ENCODE measurements at regions not wholly inside any gene's neighbourhood (a gene's known extent, or its start where the extent isn't known, plus 50 kb on each side); places are given as distances from the start of the nearest gene placed in this dataset.
"Not testable (repeated sequence)": the region's sequence is repeated elsewhere in the genome, so short reads cannot be mapped to it uniquely, and the experiment has no call there.

GRCh38 chr14:38973083-38973700, 129.8 kb downstream of the SEC23A start:
- no peak for DNase-seq

- no peak for DNase-seq
Measured at GRCh38 chr14:38972511-38972910, 130.5 kb downstream of the SEC23A start.

DNA sequence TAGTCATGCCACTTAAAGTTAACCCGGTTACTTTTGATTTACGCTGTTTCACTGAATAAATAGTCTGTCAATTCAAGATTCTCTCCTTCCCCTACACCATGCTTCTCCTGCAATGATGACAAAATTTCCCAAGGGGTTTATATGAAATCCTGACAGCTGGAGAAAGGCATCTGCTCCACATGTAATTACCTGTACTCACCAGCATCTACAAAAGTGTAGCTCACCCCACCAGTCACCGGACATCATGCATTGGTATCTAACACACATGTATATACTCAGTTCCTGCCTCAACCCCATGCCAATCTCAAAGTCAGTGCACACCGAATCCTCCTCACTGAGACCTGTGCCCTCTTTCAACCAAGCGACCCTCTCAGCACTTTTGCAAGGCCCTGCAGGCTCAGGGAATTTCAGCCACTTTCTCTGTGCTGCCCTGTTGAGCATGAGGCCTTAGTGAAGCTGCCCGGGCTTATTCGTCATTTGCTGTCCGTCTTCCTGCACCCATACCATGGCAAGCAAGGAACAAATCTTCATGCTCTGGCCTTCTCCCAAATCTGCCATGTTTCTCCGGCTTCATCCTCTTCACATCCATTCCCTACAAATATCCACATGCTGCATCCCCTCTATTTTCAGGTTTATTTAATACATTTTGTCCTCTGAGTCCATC, 131.6 kb downstream of the SEC23A start:
- DNase-seq, result no peak

DNA sequence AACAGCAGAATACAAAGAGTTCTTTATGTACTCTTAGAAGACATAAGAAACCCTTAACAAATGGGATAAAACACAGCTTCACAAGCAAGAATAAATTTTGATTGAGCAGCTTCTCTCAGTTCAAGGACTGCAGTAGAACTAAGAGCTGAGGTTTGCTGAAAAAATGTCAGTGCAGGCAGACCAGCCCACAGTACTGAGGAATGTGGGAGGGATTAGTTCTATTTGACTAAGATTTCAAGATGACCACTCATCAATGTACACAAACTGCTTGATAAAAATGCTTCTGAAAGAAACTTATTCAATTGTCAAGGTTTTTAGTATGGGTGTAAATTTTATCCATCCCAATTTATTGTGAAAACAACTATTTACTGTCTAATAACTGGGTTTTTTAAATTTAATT, 138.4 kb downstream of the SEC23A start:
- DNase-seq, result no peak

- DNase-seq, result no peak
Measured at GRCh38 chr14:38960946-38961531, 142.0 kb downstream of the SEC23A start.

DNA sequence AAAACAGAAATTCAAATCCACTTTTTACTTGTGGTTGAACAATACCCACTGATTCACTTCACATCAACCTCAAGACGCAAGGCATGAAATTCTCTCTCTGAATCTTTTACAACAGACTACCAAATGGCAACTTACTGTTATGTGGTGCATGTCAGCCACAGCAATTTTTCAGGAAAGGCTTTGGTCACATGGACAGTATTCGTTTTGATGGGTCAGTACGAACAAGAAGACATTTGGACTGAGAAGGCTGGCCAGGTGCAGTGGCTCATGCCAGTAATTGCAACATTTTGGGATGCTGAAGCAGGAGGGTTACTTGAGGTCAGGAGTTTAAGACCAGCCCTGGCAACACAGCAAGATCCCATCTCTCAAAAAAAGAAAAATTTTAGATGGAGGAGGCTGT, 144.0 kb downstream of the SEC23A start:
- DNase-seq, result no peak

DNA sequence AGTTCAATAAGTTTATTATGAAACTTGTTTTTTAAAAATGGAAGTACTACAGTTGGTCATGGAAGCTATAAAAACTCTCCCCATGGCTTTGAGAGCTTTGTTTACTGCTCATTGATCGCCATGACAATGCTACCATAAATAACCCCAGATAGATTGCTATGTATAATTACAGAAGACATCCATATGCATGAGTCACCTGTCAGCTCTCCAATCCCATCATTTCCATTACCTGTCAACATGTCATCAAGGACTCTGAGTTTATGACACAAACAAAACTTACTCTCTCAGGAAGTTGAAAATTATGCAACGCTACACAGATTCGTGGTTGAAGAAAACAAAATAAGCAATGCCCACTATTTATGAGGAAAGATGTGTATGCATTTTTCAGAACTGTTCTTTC, 144.4 kb downstream of the SEC23A start:
- DNase-seq, result no peak

DNA sequence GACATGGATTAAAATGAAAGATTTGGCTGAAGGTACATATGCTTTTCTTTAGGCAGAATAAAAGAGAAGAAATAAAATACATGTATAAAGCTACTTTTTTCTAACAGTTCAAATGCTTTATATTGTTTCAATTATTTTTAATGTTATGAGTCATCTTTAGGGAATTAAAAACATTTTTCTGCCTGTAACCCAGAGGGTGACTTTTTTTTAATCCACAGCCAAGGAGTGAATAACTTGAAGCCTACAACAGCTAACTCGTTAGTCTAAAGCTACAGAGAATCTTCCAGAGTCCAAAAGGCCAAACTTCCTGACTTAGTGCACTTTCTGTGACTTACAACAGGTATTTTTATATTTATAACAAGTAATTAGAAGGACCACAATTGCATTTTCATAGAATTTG, 151.6 kb downstream of the SEC23A start:
- no peak for DNase-seq

- no peak for DNase-seq
Measured at GRCh38 chr14:38950676-38951075, 152.4 kb downstream of the SEC23A start.

GRCh38 chr14:38948576-38948975, 154.5 kb downstream of the SEC23A start:
- no peak for DNase-seq

GRCh38 chr14:38948171-38948570, 154.9 kb downstream of the SEC23A start:
- no peak for DNase-seq

DNA sequence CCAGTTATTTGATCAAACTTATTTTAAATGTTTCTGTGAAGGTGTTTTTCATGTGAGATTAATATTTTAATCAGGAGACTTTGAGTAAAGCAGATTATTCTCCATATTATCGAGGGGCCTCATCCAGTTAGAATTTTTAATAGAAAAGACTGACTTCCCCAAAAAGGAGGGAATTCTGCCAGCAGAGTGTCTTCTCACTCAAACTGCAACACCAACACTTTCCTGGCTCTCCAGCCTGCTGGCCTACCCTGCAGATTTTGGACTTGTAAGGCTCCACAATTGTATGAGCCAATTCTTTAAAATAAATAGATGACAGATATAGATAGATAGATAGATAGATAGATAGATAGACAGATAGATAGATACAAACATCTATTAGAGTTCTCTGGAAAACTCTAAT, 155.7 kb downstream of the SEC23A start:
- DNase-seq, result no peak

GRCh38 chr14:38944691-38945090, 158.3 kb downstream of the SEC23A start:
- DNase-seq, result no peak

GRCh38 chr14:38941488-38941887, 161.5 kb downstream of the SEC23A start:
- DNase-seq, result no peak

- not testable (repeated sequence) for DNase-seq
Measured at GRCh38 chr14:38932653-38933000, 170.4 kb downstream of the SEC23A start.

- no peak for DNase-seq
Measured at GRCh38 chr14:38931969-38932652, 170.9 kb downstream of the SEC23A start.

GRCh38 chr14:38930898-38931297, 172.1 kb downstream of the SEC23A start:
- DNase-seq, result no peak

DNA sequence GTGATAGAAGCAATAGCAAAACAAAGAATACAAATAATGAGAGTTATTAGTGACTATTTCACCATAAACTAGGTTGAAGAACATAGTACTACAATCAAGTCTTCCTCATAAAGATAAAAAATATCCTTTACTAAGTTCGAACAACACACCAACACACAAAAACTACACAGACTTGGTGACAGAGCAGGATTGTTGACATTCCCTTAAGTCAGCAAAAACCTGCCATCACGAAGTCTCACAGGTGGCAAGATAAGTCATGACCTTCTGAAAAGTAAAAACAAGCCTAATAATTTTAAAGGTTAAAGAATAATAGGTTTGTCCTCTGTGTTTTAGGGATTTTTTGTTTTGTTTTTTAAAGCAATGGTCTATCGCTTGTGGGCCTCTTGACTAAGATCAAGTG, 173.0 kb downstream of the SEC23A start:
- DNase-seq, result no peak

- no peak for DNase-seq
Measured at GRCh38 chr14:38929416-38929815, 173.6 kb downstream of the SEC23A start.

- DNase-seq, result not testable (repeated sequence)
Measured at GRCh38 chr14:38921893-38922292, 181.1 kb downstream of the SEC23A start.

GRCh38 chr14:38915125-38915524, 187.9 kb downstream of the SEC23A start:
- no peak for DNase-seq

DNA sequence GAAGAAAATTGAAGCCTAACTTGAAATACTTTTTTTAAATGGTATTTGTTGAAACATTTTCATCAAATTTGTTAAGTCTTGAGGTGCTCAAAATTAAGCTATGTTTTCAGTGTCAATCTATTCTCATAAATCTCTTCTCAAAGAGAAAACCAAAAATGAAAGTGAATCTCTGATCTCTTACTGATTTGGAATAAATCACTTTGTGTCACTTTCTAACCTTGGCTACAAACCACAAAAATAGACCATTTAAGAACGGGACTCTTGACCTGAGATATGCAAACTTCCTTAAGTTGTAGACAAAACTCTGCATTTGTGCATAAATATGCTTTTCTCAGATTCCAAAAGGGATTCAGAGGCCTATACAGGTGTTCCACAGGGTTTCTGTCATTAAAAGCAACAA, 192.9 kb downstream of the SEC23A start:
- DNase-seq, result no peak

DNA sequence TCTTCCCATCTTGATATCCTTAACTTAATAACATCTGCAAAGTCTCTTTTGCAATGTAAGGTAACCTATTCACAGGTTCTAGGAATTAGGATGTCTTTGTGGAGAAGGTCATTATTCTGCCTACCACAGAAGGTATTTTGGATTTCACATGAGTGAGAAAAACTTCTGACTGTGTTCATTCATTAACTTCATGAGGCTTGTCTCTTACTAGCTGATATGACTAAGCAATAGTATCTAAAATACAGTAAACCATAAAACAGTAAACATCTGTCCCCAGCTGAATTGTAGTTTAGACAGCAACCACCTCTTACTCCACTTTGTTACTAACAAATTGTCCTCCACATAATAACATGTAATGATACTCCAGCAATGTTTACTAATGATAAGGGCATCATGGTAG, 198.1 kb downstream of the SEC23A start:
- DNase-seq, result no peak

DNA sequence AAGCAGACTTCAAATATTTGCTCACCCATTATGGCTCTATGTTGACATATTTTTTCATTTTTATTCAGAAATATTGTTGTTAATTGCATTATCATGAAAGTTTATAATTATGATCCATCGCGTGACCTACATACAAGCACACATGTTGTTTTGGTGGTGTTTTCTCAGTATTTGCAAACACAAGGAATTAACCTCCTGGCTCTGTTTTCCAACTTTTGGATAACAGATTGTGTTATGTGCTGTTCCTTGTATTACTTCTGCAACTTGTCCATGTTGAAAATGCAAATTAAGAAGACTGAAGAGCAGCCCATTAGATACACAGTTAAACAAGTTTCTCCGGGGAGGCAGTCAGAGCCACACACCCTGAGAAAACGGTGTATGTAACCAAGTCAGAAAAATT, 201.2 kb downstream of the SEC23A start:
- DNase-seq, result no peak
